Endothelial cell of umbilical vein (primary cell): ENCODE measurements at regions not wholly inside any gene's neighbourhood (a gene's known extent, or its start where the extent isn't known, plus 50 kb on each side); places are given as distances from the start of the nearest gene placed in this dataset.

Experiments used
- BruUV-seq: library from RNA; stranded (reverse); fragments of 400-500 nt; replicated peaks from 2 replicates; lab custom pipeline; 2021; lab: Mats Ljungman, UMichigan
- CTCF ChIA-PET: fragments of 300-600, 350-600 bp; sonication (Branson Sonifier 250); formaldehyde crosslinking; loops from one replicate; lab custom pipeline; 2021; ENCODE audit warnings: antibody characterized with exemption, inconsistent platforms; lab: Charles Lee
- POLR2A ChIA-PET: fragments of 300-600, 350-600 bp; sonication (Branson Sonifier 250); formaldehyde crosslinking; loops from one replicate; lab custom pipeline; 2021; ENCODE audit warnings: antibody characterized with exemption, inconsistent platforms; lab: Charles Lee
- DNase-seq: peaks from one replicate; pipeline ENCODE4 v3.0.0-alpha.2; 2011; ENCODE audit warnings: low read depth, low spot score
- FAIRE-seq: peaks from 2 replicates; lab custom pipeline; 2011; peaks lifted over from hg19 to GRCh38; lab: Jason Lieb, UNC
- H2AFZ ChIP-seq: 2 replicates; pipeline ENCODE4 v1.6.0; 2012; ENCODE audit warnings: low read depth, low read length, control low read depth, inconsistent platforms
- H3K27ac ChIP-seq: 2 replicates; pipeline ENCODE4 v1.5.1; 2011; ENCODE audit warnings: low read depth, mild to moderate bottlenecking, control low read depth, low read length, moderate library complexity; ENCODE audit not compliant: insufficient read depth
- H3K27me3 ChIP-seq, 2 experiments: 2 replicates each; pipeline versions ENCODE4 v1.6.0 to v1.6.1; 2011; ENCODE audit warnings: low read length in 2 of 2, mixed read lengths in 1 of 2; ENCODE audit not compliant: control insufficient read depth in 2 of 2, insufficient read depth in 2 of 2
- H3K36me3 ChIP-seq, 2 experiments: 2 replicates in 1 of 2; 3 replicates in 1 of 2; pipeline ENCODE4 v1.5.1; 2011; ENCODE audit warnings: low read length in 2 of 2, mild to moderate bottlenecking in 1 of 2, moderate library complexity in 1 of 2; ENCODE audit not compliant: control insufficient read depth in 2 of 2, insufficient read depth in 2 of 2; ENCODE audit errors: extremely low read depth in 1 of 2
- H3K4me1 ChIP-seq: 3 replicates; pipeline ENCODE4 v1.5.1; 2011; ENCODE audit warnings: mild to moderate bottlenecking, low read length; ENCODE audit not compliant: control insufficient read depth, insufficient read depth; ENCODE audit errors: extremely low read depth
- H3K4me2 ChIP-seq: 2 replicates; pipeline ENCODE4 v1.6.1; 2011; ENCODE audit warnings: low read length, control low read depth, mixed read lengths; ENCODE audit not compliant: insufficient read depth
- H3K4me3 ChIP-seq, 3 experiments: fragments of 200-600 bp in 1 of 3; sonication (generic), shearing (Covaris generic) in 1 of 3; replicated peaks in 1 of 3; 2 replicates each; pipeline ENCODE4 v1.5.1; 2011 to 2016; ENCODE audit warnings: control low read depth in 3 of 3, low read length in 3 of 3, mild to moderate bottlenecking in 2 of 3, inconsistent platforms in 1 of 3, low read depth in 1 of 3, moderate library complexity in 1 of 3; ENCODE audit not compliant: insufficient read depth in 1 of 3
- H3K79me2 ChIP-seq: 2 replicates; pipeline ENCODE4 v1.6.0; 2012; ENCODE audit warnings: low read length, inconsistent platforms; ENCODE audit not compliant: control insufficient read depth, insufficient read depth
- H3K9ac ChIP-seq: replicated peaks from 2 replicates; pipeline ENCODE3; 2011; ENCODE audit warnings: low read length, control low read depth; ENCODE audit not compliant: insufficient read depth; ENCODE audit errors: extremely low read depth
- H3K9me1 ChIP-seq: replicated peaks from 3 replicates; pipeline ENCODE4 v1.6.0; 2011; ENCODE audit warnings: mild to moderate bottlenecking, low read length; ENCODE audit not compliant: control insufficient read depth, insufficient read depth; ENCODE audit errors: extremely low read depth
- H3K9me3 ChIP-seq: replicated peaks from 2 replicates; pipeline ENCODE4 v1.5.1; 2012; ENCODE audit warnings: low read length, inconsistent platforms; ENCODE audit not compliant: control insufficient read depth, insufficient read depth
- H4K20me1 ChIP-seq: replicated peaks from 2 replicates; pipeline ENCODE3; 2011; ENCODE audit warnings: mild to moderate bottlenecking, low read length; ENCODE audit not compliant: control insufficient read depth, insufficient read depth; ENCODE audit errors: extremely low read depth
- EZH2 ChIP-seq: IDR thresholded peaks from 2 replicates; pipeline ENCODE4 v1.6.1; 2012; ENCODE audit warnings: borderline replicate concordance, low read depth, mild to moderate bottlenecking, moderate library complexity, low read length, inconsistent platforms; ENCODE audit not compliant: severe bottlenecking
- FOS ChIP-seq: IDR thresholded peaks from 2 replicates; pipeline ENCODE4 v1.6.1; 2011; ENCODE audit warnings: mild to moderate bottlenecking, low read length, moderate library complexity, borderline replicate concordance; ENCODE audit not compliant: insufficient read depth
- GATA2 ChIP-seq: IDR thresholded peaks from 2 replicates; pipeline ENCODE4 v1.7.0; 2011; ENCODE audit warnings: low read depth, mild to moderate bottlenecking, moderate library complexity, mixed read lengths, low read length; ENCODE audit not compliant: insufficient read length, insufficient read depth
- JUN ChIP-seq: IDR thresholded peaks from 2 replicates; pipeline ENCODE4 v1.6.1; 2011; ENCODE audit warnings: borderline replicate concordance, low read depth; ENCODE audit not compliant: insufficient read length, insufficient read depth
- MYC ChIP-seq: IDR thresholded peaks from one replicate; pipeline ENCODE4 v1.6.1; 2011; ENCODE audit warnings: mild to moderate bottlenecking, low read depth, low read length
- POLR2A ChIP-seq: IDR thresholded peaks from 2 replicates; pipeline ENCODE4 v1.6.1; 2012; ENCODE audit warnings: low read depth, mild to moderate bottlenecking, control low read depth, low read length
- POLR2AphosphoS5 ChIP-seq: IDR thresholded peaks from 2 replicates; pipeline ENCODE4 v1.6.1; 2012; ENCODE audit warnings: low read depth, mild to moderate bottlenecking, control low read depth, low read length, moderate library complexity; ENCODE audit not compliant: insufficient read depth
- dilution Hi-C: fragments of 300-500 bp; cut with MboI; formaldehyde crosslinking; loops from one replicate; pipeline ENCODE4 v1.15.0; 2019; ENCODE audit warnings: low sequenced_read_pairs; ENCODE audit not compliant: extremely low pct_ligation_motif_present
- intact Hi-C: fragments of 100-400 bp; cut with micrococcal nuclease; formaldehyde crosslinking; loops from one replicate; pipeline ENCODE4 v1.10.0; 2022
- TF ChIP-seq, protein P1 (sequence below): IDR thresholded peaks from 2 replicates; pipeline ENCODE4 v1.6.1; 2011; ENCODE audit not compliant: insufficient read depth, insufficient read length
- TF ChIP-seq, protein P2 (sequence below), 2 donors: IDR thresholded peaks; 1 replicate in 1 of 2; 2 replicates in 1 of 2; pipeline ENCODE4 v1.5.1; 2011; ENCODE audit warnings: low read length in 2 of 2, mild to moderate bottlenecking in 2 of 2, moderate library complexity in 2 of 2, control low read depth in 1 of 2, inconsistent platforms in 1 of 2, low read depth in 1 of 2; ENCODE audit not compliant: insufficient read depth in 1 of 2; ENCODE audit errors: extremely low read depth in 1 of 2

- no peaks in the 10 kb centered on the region for H3K27me3 ChIP-seq
- no peak overlapping the region for H3K4me3 ChIP-seq
- no peaks in the 10 kb centered on the region for H3K36me3 ChIP-seq
- POLR2A ChIA-PET, result no interaction called here
- intact Hi-C loops, result no loop called here
- no peak overlapping the region for H3K27ac ChIP-seq
- H4K20me1 ChIP-seq, result no peaks in the 10 kb centered on the region
- TF ChIP-seq POLR2AphosphoS5, result no peak
- no peak for TF ChIP-seq JUN
- no peak for TF ChIP-seq FOS
- TF ChIP-seq, protein P1, sequence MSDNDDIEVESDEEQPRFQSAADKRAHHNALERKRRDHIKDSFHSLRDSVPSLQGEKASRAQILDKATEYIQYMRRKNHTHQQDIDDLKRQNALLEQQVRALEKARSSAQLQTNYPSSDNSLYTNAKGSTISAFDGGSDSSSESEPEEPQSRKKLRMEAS, result no peak
- TF ChIP-seq, protein P2, sequence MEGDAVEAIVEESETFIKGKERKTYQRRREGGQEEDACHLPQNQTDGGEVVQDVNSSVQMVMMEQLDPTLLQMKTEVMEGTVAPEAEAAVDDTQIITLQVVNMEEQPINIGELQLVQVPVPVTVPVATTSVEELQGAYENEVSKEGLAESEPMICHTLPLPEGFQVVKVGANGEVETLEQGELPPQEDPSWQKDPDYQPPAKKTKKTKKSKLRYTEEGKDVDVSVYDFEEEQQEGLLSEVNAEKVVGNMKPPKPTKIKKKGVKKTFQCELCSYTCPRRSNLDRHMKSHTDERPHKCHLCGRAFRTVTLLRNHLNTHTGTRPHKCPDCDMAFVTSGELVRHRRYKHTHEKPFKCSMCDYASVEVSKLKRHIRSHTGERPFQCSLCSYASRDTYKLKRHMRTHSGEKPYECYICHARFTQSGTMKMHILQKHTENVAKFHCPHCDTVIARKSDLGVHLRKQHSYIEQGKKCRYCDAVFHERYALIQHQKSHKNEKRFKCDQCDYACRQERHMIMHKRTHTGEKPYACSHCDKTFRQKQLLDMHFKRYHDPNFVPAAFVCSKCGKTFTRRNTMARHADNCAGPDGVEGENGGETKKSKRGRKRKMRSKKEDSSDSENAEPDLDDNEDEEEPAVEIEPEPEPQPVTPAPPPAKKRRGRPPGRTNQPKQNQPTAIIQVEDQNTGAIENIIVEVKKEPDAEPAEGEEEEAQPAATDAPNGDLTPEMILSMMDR (IDR thresholded peaks at IDR 0.05; ENCODE audit: extremely low read depth in 1 of 2, insufficient read depth in 1 of 2, low read depth in 1 of 2, low read length in 2 of 2), result no peak
- no peak for TF ChIP-seq POLR2A
- TF ChIP-seq GATA2, result no peak
- TF ChIP-seq EZH2, result no peak
- TF ChIP-seq MYC, result no peak
- no peaks in the 10 kb centered on the region for H3K9me3 ChIP-seq
- BruUV-seq, result no TSS peak
- FAIRE-seq (no peak), DNase-seq (no peak)
- H3K4me1 ChIP-seq, result no peaks in the 10 kb centered on the region
- dilution Hi-C loops, result no loop called here
- CTCF ChIA-PET, result no interaction called here
- H3K9ac ChIP-seq, result no peak overlapping the region
- no peak overlapping the region for H2AFZ ChIP-seq
- no peaks in the 10 kb centered on the region for H3K9me1 ChIP-seq
- H3K4me2 ChIP-seq, result no peak overlapping the region
- no peaks in the 10 kb centered on the region for H3K79me2 ChIP-seq
These were observed 205.2 kb upstream of the ANO3 start for GRCh38 chr11:26126741-26127140.
